GM12878 (cell line): ENCODE measurements at regions not wholly inside any gene's neighbourhood (a gene's known extent, or its start where the extent isn't known, plus 50 kb on each side); places are given as distances from the start of the nearest gene placed in this dataset.

Source experiments
- ATAC-seq: fragments of 200-7000 bp; cut with Tn5 transposase; 3 replicates; pipeline ENCODE4 v1.9.1; 2020; ENCODE audit warnings: mild to moderate bottlenecking, moderate library complexity
- BruUV-seq: library from RNA; stranded (reverse); fragments of 400-500 nt; replicated peaks from 2 replicates; lab custom pipeline; 2021; lab: Mats Ljungman, UMichigan
- CTCF ChIA-PET: fragments of 300-600 bp; sonication (Branson Sonifier 250); formaldehyde crosslinking; extraction: SDS; loops from one replicate; lab custom pipeline; 2021; ENCODE audit warnings: inconsistent platforms; lab: Yijun Ruan, JAX
- POLR2A ChIA-PET: fragments of 350-600 bp; formaldehyde crosslinking; extraction: SDS; loops from one replicate; lab custom pipeline; 2021; ENCODE audit warnings: inconsistent platforms; lab: Charles Lee
- RAD21 ChIA-PET: fragments of 300-600 bp; sonication (Branson Sonifier 250); formaldehyde crosslinking; loops from one replicate; lab custom pipeline; 2023; ENCODE audit warnings: antibody characterized with exemption; ENCODE audit not compliant: unreplicated experiment; lab: Charles Lee
- SMC1A ChIA-PET: fragments of 300-600 bp; sonication (Branson Sonifier 250); formaldehyde crosslinking; loops from one replicate; lab custom pipeline; 2023; ENCODE audit not compliant: unreplicated experiment, uncharacterized antibody; lab: Charles Lee
- DNase-seq: peaks from one replicate; pipeline ENCODE4 v3.0.0-alpha.2; 2011; ENCODE audit warnings: low read depth, low spot score
- FAIRE-seq: peaks from 3 replicates; lab custom pipeline; 2011; peaks lifted over from hg19 to GRCh38; lab: Jason Lieb, UNC
- H2AFZ ChIP-seq: 2 replicates; pipeline ENCODE4 v1.6.0; 2011; ENCODE audit warnings: low read depth, low read length, control low read depth; ENCODE audit not compliant: control insufficient read depth
- H3K27ac ChIP-seq: 2 replicates; pipeline ENCODE4 v1.5.1; 2011; ENCODE audit warnings: control low read depth; ENCODE audit not compliant: control insufficient read depth, insufficient read depth
- H3K27me3 ChIP-seq, 2 experiments: replicated peaks in 1 of 2; 2 replicates each; pipeline versions ENCODE4 v1.6.0 to v1.6.1; 2011; ENCODE audit warnings: low read length in 1 of 2; ENCODE audit not compliant: control insufficient read depth in 2 of 2, insufficient read depth in 2 of 2
- H3K36me3 ChIP-seq, 2 experiments: 2 replicates each; pipeline ENCODE4 v1.5.1; 2011; ENCODE audit warnings: low read length in 1 of 2; ENCODE audit not compliant: control insufficient read depth in 2 of 2, insufficient read depth in 2 of 2
- H3K4me1 ChIP-seq: 2 replicates; pipeline ENCODE4 v1.6.1; 2011; ENCODE audit warnings: mild to moderate bottlenecking, low read length, moderate library complexity, mixed read lengths; ENCODE audit not compliant: control insufficient read depth, insufficient read depth
- H3K4me2 ChIP-seq: 2 replicates; pipeline ENCODE4 v1.6.0; 2011; ENCODE audit warnings: control low read depth; ENCODE audit not compliant: control insufficient read depth, insufficient read depth
- H3K4me3 ChIP-seq: fragments of 200-600 bp; sonication (generic); 2 replicates; pipeline ENCODE4 v1.5.1; 2016
- H3K79me2 ChIP-seq: 2 replicates; pipeline ENCODE4 v1.6.0; 2011; ENCODE audit warnings: low read length; ENCODE audit not compliant: control insufficient read depth, insufficient read depth
- H3K9ac ChIP-seq: 2 replicates; pipeline ENCODE4 v1.8.0; 2011; ENCODE audit warnings: low read length, control low read depth, mixed read lengths; ENCODE audit not compliant: control insufficient read depth, insufficient read depth
- H3K9me3 ChIP-seq: replicated peaks from 3 replicates; pipeline ENCODE4 v1.5.1; 2011; ENCODE audit warnings: mild to moderate bottlenecking, low read length; ENCODE audit not compliant: control insufficient read depth, insufficient read depth
- H4K20me1 ChIP-seq: 2 replicates; pipeline ENCODE4 v1.6.0; 2011; ENCODE audit not compliant: control insufficient read depth, insufficient read depth
- BHLHE40 ChIP-seq, 2 experiments: fragments of 450-650 bp in 1 of 2; IDR thresholded peaks; 2 replicates each; pipeline ENCODE4 v1.6.1; 2011 to 2017; ENCODE audit warnings: low read depth in 2 of 2, borderline replicate concordance in 1 of 2, improper control_type of control experiment in 1 of 2, low read length in 1 of 2, mild to moderate bottlenecking in 1 of 2
- CEBPB ChIP-seq, 2 experiments: fragments of 150-350 bp in 1 of 2; IDR thresholded peaks; 2 replicates each; pipeline ENCODE4 v1.6.1; 2012 to 2014; ENCODE audit warnings: low read depth in 2 of 2, low read length in 2 of 2, borderline replicate concordance in 1 of 2, inconsistent platforms in 1 of 2
- CHD1 ChIP-seq: IDR thresholded peaks from 2 replicates; pipeline ENCODE4 v1.6.1; 2012; ENCODE audit warnings: low read depth, low read length, improper control_type of control experiment
- EP300 ChIP-seq, 2 experiments: fragments of 150-350 bp in 1 of 2; IDR thresholded peaks; 2 replicates each; pipeline ENCODE4 v1.6.1; 2011 to 2012; ENCODE audit warnings: low read depth in 2 of 2, low read length in 2 of 2, borderline replicate concordance in 1 of 2, improper control_type of control experiment in 1 of 2, inconsistent platforms in 1 of 2; ENCODE audit not compliant: control insufficient read depth in 1 of 2
- ESRRA ChIP-seq: IDR thresholded peaks from 2 replicates; pipeline ENCODE4 v1.6.1; 2012; ENCODE audit warnings: mild to moderate bottlenecking, low read length, improper control_type of control experiment
- EZH2 ChIP-seq: IDR thresholded peaks from 2 replicates; pipeline ENCODE4 v1.6.1; 2012; ENCODE audit warnings: low read depth, mild to moderate bottlenecking, control low read depth, inconsistent platforms, low read length, borderline replicate concordance; ENCODE audit not compliant: control insufficient read depth
- JUNB ChIP-seq: IDR thresholded peaks from 2 replicates; pipeline ENCODE4 v1.6.1; 2016; ENCODE audit warnings: antibody characterized with exemption, mild to moderate bottlenecking
- MEF2B ChIP-seq: fragments of 450-650 bp; IDR thresholded peaks from 2 replicates; pipeline ENCODE4 v1.6.1; 2018; ENCODE audit warnings: mild to moderate bottlenecking, moderate library complexity; ENCODE audit not compliant: partially characterized antibody, poor library complexity, severe bottlenecking
- MYC ChIP-seq: IDR thresholded peaks from 2 replicates; pipeline ENCODE4 v1.6.1; 2011; ENCODE audit warnings: mild to moderate bottlenecking, low read length, moderate library complexity, inconsistent platforms; ENCODE audit not compliant: insufficient read depth, insufficient replicate concordance, insufficient read length, severe bottlenecking
- NFIC ChIP-seq: IDR thresholded peaks from 2 replicates; pipeline ENCODE4 v1.6.1; 2012; ENCODE audit warnings: low read depth, mild to moderate bottlenecking, inconsistent platforms, low read length, moderate library complexity
- RAD21 ChIP-seq: IDR thresholded peaks from 2 replicates; pipeline ENCODE4 v1.6.1; 2011; ENCODE audit warnings: mild to moderate bottlenecking, low read depth, low read length, moderate library complexity; ENCODE audit not compliant: insufficient read depth
- YBX1 ChIP-seq: fragments of 450-650 bp; IDR thresholded peaks from 2 replicates; pipeline ENCODE4 v1.6.1; 2016; ENCODE audit warnings: antibody characterized with exemption
- YY1 ChIP-seq: IDR thresholded peaks from 2 replicates; pipeline ENCODE4 v1.6.1; 2011; ENCODE audit warnings: low read depth, mild to moderate bottlenecking, low read length
- ZBED1 ChIP-seq: IDR thresholded peaks from 2 replicates; pipeline ENCODE4 v1.6.1; 2016; ENCODE audit warnings: borderline replicate concordance
- WGBS: methylation state at CpG from one replicate; pipeline ENCODE4 v1.1.6; 2016; ENCODE audit warnings: low lambda C conversion rate; ENCODE audit not compliant: insufficient replicate concordance, insufficient coverage; ENCODE audit errors: missing lambda C conversion rate; 5-methylcytosine and 5-hydroxymethylcytosine counted together
- in situ Hi-C: fragments of 300-500 bp; cut with MboI; formaldehyde crosslinking; loops from 9 replicates; pipeline ENCODE4 v1.14.3; 2018; ENCODE audit warnings: mixed read lengths
- intact Hi-C: fragments of 100-400 bp; cut with micrococcal nuclease; formaldehyde crosslinking; loops from one replicate; pipeline ENCODE4 v1.14.2; 2022; ENCODE audit not compliant: unreplicated experiment
- TF ChIP-seq, protein P1 (sequence below): IDR thresholded peaks from 2 replicates; pipeline ENCODE4 v1.6.1; 2012; ENCODE audit warnings: mild to moderate bottlenecking, low read depth, low read length
- TF ChIP-seq, protein P2 (sequence below): fragments of 450-650 bp; IDR thresholded peaks from 2 replicates; pipeline ENCODE4 v1.6.1; 2017; ENCODE audit warnings: low read depth, mild to moderate bottlenecking, moderate library complexity

- TF ChIP-seq, protein P1, sequence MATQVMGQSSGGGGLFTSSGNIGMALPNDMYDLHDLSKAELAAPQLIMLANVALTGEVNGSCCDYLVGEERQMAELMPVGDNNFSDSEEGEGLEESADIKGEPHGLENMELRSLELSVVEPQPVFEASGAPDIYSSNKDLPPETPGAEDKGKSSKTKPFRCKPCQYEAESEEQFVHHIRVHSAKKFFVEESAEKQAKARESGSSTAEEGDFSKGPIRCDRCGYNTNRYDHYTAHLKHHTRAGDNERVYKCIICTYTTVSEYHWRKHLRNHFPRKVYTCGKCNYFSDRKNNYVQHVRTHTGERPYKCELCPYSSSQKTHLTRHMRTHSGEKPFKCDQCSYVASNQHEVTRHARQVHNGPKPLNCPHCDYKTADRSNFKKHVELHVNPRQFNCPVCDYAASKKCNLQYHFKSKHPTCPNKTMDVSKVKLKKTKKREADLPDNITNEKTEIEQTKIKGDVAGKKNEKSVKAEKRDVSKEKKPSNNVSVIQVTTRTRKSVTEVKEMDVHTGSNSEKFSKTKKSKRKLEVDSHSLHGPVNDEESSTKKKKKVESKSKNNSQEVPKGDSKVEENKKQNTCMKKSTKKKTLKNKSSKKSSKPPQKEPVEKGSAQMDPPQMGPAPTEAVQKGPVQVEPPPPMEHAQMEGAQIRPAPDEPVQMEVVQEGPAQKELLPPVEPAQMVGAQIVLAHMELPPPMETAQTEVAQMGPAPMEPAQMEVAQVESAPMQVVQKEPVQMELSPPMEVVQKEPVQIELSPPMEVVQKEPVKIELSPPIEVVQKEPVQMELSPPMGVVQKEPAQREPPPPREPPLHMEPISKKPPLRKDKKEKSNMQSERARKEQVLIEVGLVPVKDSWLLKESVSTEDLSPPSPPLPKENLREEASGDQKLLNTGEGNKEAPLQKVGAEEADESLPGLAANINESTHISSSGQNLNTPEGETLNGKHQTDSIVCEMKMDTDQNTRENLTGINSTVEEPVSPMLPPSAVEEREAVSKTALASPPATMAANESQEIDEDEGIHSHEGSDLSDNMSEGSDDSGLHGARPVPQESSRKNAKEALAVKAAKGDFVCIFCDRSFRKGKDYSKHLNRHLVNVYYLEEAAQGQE, result no peak
- TF ChIP-seq, protein P2, sequence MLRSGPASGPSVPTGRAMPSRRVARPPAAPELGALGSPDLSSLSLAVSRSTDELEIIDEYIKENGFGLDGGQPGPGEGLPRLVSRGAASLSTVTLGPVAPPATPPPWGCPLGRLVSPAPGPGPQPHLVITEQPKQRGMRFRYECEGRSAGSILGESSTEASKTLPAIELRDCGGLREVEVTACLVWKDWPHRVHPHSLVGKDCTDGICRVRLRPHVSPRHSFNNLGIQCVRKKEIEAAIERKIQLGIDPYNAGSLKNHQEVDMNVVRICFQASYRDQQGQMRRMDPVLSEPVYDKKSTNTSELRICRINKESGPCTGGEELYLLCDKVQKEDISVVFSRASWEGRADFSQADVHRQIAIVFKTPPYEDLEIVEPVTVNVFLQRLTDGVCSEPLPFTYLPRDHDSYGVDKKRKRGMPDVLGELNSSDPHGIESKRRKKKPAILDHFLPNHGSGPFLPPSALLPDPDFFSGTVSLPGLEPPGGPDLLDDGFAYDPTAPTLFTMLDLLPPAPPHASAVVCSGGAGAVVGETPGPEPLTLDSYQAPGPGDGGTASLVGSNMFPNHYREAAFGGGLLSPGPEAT, result no peak
- no peak for TF ChIP-seq EZH2
Observed at GRCh38 chr15:38617831-38618230, 53.2 kb upstream of the RASGRP1 start (continued).

GRCh38 chr15:38618242-38618955 lies 53.8 kb upstream of the RASGRP1 start:
- DNase-seq, result no peak
- H3K4me3 ChIP-seq, result no peak overlapping the region
- no peak for ATAC-seq
- intact Hi-C loops (no loop called here), in situ Hi-C loops (no loop called here)
- ChIA-PET CTCF (interaction anchor here (0.7 to 4.9 kb wide), 13 partner anchors 8 to 81 kb away, joined by 3 to 16 read pairs (median 3); no protein-coding TSS in a partner anchor), RAD21 (interaction anchor here (0.7 to 27.0 kb wide), 12 partner anchors 11 to 365 kb away, joined by 3 to 737 read pairs (median 4); partner anchors contain the start of gene RASGRP1), SMC1A (interaction anchor here (0.8 to 42.6 kb wide), 14 partner anchors 3 to 81 kb away, joined by 3 to 1803 read pairs (median 6); partner anchors contain the start of gene RASGRP1), POLR2A (interaction anchor here (0.5 to 2.0 kb wide), 8 partner anchors 9 to 68 kb away, joined by 3 to 12 read pairs (median 5); no protein-coding TSS in a partner anchor)
- no peak overlapping the region for H3K4me2 ChIP-seq
- H2AFZ ChIP-seq, result no peak overlapping the region
- no peak overlapping the region for H3K27ac ChIP-seq
- no peaks in the 10 kb centered on the region for H3K27me3 ChIP-seq
- no peaks in the 10 kb centered on the region for H3K36me3 ChIP-seq
- H3K79me2 ChIP-seq, result no peaks in the 10 kb centered on the region
- no peak for TF ChIP-seq CHD1
- TF ChIP-seq EP300 (IDR thresholded peaks at IDR 0.05; ENCODE audit: borderline replicate concordance in 1 of 2, control insufficient read depth in 1 of 2, low read depth in 2 of 2, low read length in 2 of 2), result no peak
- TF ChIP-seq MEF2B, result no peak
- no peak for TF ChIP-seq ZBED1
- TF ChIP-seq MYC, result no peak
- no peak for TF ChIP-seq YY1
- TF ChIP-seq JUNB, result no peak
- no peak for TF ChIP-seq BHLHE40 (IDR thresholded peaks at IDR 0.05; ENCODE audit: borderline replicate concordance in 1 of 2, low read depth in 2 of 2, low read length in 1 of 2)
- no peak for TF ChIP-seq YBX1
- TF ChIP-seq RAD21, result no peak
- no peak for TF ChIP-seq NFIC
- no peak for TF ChIP-seq CEBPB (IDR thresholded peaks at IDR 0.05; ENCODE audit: borderline replicate concordance in 1 of 2, low read depth in 2 of 2, low read length in 2 of 2)
- no peak for TF ChIP-seq ESRRA
- BruUV-seq, result no TSS peak
- H3K9me3 ChIP-seq, result no peaks in the 10 kb centered on the region
- no peak for FAIRE-seq
- no peak overlapping the region for H3K9ac ChIP-seq
- 45% methylated on average over 4 of the region's 4 CpGs for WGBS
- no peaks in the 10 kb centered on the region for H3K4me1 ChIP-seq
- no peaks in the 10 kb centered on the region for H4K20me1 ChIP-seq
